Tibial nerve (tissue), 3 donors: ENCODE measurements at regions not wholly inside any gene's neighbourhood (a gene's known extent, or its start where the extent isn't known, plus 50 kb on each side); places are given as distances from the start of the nearest gene placed in this dataset.
"Not testable (repeated sequence)": the region's sequence is repeated elsewhere in the genome, so short reads cannot be mapped to it uniquely, and the experiment has no call there.

Source experiments
- CTCF ChIP-seq, 5 experiments: fragments of 200-600 bp in 3 of 5; fragments of 450-650 bp in 2 of 5; sonication (generic) in 3 of 5; IDR thresholded peaks; one replicate each; pipeline ENCODE4 v1.5.1; 2016 to 2019; ENCODE audit warnings: antibody characterized with exemption in 5 of 5, mild to moderate bottlenecking in 3 of 5, moderate library complexity in 2 of 5
- POLR2A ChIP-seq, 2 donors: fragments of 450-650 bp; IDR thresholded peaks; one replicate each; pipeline ENCODE4 v1.6.1; 2017; ENCODE audit warnings: antibody characterized with exemption in 2 of 2, mild to moderate bottlenecking in 2 of 2, moderate library complexity in 2 of 2

- not testable (repeated sequence) for TF ChIP-seq POLR2A, CTCF (IDR thresholded peaks at IDR 0.05)
Measured at GRCh38 chr2:388752-389151, 100.9 kb upstream of the ALKAL2 start.
